HL-60 (cell line): ENCODE measurements at regions not wholly inside any gene's neighbourhood (a gene's known extent, or its start where the extent isn't known, plus 50 kb on each side); places are given as distances from the start of the nearest gene placed in this dataset.

ENCODE experiments used
- CTCF ChIP-seq: IDR thresholded peaks from one replicate; pipeline ENCODE4 v1.5.1; 2011; ENCODE audit warnings: low read length, control low read depth, inconsistent platforms; ENCODE audit not compliant: insufficient read depth
- GABPA ChIP-seq: IDR thresholded peaks from 2 replicates; pipeline ENCODE4 v1.6.1; 2012; ENCODE audit warnings: low read depth
- POLR2AphosphoS5 ChIP-seq: IDR thresholded peaks from 2 replicates; pipeline ENCODE4 v1.6.1; 2012; ENCODE audit warnings: low read depth
- REST ChIP-seq: IDR thresholded peaks from 2 replicates; pipeline ENCODE4 v1.6.1; 2012; ENCODE audit warnings: low read depth; ENCODE audit not compliant: insufficient replicate concordance
- SPI1 ChIP-seq: IDR thresholded peaks from 2 replicates; pipeline ENCODE4 v1.6.1; 2012; ENCODE audit warnings: low read depth, mild to moderate bottlenecking, borderline replicate concordance

GRCh38 chr9:19618816-19619215 is 170.0 kb downstream of the SLC24A2 start:
- no peak for TF ChIP-seq CTCF
- TF ChIP-seq POLR2AphosphoS5: no peak
- TF ChIP-seq REST: no peak
- TF ChIP-seq GABPA: no peak
- no peak for TF ChIP-seq SPI1
